ENCODE measurements at regions not wholly inside any gene's neighbourhood (a gene's known extent, or its start where the extent isn't known, plus 50 kb on each side); places are given as distances from the start of the nearest gene placed in this dataset.
"Not testable (repeated sequence)": the region's sequence is repeated elsewhere in the genome, so short reads cannot be mapped to it uniquely, and the experiment has no call there.

DNA sequence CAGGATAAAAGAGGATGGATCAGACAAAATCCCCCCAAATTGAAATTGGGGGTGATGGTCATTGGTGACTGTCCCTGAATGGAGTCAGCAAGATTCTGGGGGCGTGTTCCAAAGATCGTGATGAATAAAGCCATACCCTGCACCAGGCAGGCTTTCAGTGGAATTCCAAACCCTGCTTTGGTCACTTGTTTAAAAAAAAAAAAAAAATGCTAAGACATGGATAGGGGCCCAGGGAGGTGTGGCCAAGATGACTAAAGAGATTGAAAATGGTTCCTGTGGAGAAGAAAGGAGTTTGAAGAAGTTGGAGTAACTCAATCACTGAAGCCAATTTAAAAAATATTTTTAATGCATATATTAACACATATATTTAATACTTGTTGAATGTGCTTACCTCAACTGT, 161.4 kb upstream of the KCNG1 start:
- no peak for DNase-seq

DNA sequence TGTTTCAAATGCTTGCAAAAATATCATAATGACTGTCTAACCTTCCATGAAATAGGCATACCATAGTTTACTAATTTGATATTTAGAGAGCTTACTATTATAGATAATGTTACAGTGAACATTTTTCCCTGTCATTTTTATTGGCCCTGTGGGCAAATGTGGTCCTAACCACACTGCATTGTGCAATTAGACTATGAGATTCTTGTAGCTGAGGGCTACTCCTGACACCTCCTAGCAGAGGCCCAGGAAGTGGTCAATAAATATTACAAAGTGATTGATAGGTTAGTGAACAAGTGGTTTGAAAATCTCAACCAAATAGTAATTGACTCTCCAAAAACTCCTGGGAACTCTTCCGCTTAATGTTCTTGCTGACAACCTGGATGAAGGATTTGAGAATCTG, 160.5 kb upstream of the KCNG1 start:
- DNase-seq: no peak

DNA sequence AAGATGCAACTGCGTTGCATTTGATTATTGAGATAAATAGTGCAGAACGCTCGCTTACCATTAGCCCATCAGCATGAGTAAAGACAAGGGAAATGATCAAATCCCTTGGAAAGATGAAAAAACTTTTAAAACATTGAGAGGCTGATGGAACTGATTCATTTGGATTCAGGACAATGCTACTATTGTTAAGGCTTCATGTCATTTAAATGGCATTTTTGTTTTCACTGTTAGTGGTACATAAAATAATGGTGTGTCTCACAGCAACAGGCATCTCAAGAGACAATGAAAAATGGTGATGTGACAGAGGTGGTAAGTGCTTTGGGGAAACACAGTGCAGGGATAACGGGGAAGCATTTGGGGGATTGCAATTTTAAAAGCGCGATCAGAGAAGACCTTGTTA, 159.7 kb upstream of the KCNG1 start:
- no peak for DNase-seq

DNA sequence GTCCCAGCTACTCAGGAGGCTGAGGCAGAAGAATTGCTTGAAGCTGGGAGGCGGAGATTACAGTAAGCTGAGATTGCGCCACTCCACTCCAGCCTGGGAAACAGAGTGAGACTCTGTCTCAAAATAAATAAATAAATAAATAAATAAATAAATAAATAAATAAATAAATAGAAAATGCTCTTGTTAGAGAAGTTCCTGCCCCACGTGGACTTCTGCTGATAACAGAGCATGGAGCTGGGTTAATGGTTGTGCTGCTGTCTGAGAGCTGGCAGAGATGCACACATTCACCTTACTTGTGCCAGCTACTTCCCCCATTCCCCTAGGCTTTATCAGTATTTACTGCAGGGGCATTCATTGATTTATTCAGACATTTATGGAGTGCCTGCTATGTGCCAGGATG, 155.2 kb upstream of the KCNG1 start:
- DNase-seq: no peak

DNA sequence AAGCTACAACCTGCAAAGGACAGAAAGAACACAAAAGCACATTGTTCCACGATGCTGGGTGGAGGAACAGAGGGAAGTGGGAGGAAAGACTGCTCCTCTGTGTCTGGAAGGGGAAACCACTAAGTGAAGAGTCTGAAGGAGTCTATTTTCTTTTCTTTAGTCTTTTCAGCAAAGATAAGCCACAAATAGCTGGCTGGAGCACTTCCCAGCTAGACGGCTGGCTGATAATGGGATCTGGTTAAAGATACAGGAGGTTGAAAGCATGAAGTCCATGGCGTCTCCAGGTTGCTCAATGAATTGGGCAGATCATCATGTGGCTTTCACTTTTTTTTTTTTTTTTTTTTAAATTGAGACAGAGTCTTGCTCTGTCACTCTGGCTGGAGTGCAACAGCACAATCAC, 154.0 kb upstream of the KCNG1 start:
- DNase-seq: no peak

DNA sequence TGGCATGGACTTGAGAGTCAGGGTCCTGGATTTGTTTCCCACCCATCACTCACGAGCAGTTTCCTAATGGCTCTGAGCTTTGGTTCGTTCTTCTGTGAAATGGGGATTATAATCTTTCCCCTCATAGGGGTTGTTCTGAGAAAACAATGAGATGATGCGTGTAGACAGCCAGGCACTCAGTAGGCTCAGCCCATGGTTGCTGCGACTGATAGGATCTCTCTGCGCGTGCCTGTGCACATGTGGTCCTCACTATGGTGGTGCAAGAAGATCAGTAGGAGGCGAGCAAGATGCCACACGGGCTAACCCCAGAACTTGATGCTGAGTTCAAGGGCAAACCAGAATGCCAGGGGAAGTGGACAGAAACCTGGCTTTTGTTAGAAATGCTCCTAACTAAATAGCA, 153.5 kb upstream of the KCNG1 start:
- DNase-seq: no peak

DNA sequence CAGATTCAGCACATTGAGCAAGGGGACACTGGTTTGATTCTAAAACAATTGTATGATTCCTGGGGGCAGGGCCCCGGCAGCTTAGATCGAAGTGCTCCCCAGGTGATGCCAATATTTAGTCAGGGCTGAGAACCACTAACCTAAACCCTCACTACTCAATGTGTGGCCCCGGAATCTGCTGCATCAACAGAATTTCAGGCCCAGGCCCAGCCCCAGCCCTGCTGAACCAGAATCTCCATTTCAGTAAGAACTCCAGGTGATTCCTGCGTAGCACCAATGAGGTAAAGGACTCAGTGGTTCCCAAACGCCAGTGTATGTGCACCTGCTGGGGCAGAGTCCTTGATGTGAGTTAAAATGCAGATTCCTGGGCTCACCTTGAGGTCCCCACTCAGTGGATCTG, 152.8 kb upstream of the KCNG1 start:
- DNase-seq: no peak

DNA sequence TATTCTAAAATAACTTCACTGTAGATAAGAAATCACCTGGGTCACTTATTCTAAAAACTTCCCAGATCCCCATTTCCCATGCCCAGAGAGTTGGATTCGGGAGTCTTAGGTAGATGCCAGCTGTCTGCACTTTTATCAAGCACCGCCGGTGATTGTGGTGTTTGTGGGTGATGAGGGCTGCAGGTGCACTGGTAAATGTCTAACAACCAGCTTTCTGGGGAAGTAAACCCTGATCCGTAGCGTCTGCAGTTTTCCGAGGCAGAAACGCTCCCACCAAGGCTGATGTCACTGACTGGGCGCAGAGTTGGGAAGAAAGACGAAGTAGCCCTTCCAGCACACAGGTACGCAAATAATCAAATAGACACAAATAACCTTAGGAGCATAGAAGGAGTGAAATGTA, 152.2 kb upstream of the KCNG1 start:
- no peak for DNase-seq

DNA sequence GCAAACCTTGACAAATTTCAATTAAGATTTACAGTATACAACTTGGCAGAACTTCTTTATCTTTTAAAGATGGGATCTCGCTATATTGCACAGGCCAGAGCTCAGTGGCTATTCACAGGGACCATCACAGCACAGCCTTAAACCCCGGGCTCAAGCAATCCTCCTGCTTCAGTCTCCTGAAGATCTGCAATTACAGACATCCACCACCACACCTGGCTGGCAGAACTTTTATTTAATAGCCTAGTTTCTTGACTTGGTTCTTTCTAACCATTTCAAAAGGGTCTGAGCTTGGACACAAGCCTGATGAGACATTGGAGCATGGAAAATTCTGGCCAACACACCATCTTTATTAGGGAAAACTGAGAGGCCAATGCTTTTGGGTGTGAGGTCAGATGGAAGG, 151.6 kb upstream of the KCNG1 start:
- no peak for DNase-seq

DNA sequence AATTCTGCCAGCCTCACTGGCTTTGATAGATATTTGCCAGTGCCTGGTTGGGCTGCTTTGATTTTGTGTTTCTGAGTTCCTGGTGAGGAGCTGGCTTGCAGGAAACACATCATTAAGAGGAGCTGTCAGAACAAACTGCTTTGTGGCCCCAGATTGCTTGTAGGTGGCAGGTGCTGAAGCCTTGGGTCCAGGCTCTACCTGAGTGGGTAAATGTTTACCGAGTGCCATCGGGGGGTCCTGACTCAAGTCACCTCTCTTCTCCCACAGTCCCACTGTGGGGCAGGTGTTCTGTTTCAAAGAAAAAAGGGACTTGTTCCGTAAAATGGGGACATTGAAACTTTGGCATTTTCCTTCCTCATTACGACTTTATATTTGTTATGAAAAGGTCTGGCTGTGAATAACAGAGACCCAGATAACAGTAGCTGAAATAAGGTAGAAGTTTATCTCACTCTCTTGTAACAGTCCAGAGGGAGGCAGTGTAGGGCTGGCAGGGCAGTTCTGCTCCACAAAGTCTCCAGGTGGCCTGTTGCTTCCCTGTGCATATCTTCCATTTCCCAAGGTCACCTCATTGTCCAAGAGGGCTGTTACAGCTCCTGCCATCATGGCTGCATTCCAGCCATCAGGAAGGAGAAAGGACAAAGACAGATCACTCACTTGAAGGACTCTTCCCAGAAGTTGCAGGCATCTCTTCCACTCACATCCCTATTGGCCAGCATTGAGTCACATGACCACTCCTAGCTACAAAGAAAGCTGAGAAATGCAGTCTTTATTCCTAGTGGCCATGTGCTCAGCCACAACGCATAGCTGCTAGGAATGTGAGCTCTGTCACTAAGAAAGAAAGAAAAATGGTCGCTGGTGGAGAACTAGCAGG, 149.9 kb upstream of the KCNG1 start:
- DNase-seq: no peak

DNA sequence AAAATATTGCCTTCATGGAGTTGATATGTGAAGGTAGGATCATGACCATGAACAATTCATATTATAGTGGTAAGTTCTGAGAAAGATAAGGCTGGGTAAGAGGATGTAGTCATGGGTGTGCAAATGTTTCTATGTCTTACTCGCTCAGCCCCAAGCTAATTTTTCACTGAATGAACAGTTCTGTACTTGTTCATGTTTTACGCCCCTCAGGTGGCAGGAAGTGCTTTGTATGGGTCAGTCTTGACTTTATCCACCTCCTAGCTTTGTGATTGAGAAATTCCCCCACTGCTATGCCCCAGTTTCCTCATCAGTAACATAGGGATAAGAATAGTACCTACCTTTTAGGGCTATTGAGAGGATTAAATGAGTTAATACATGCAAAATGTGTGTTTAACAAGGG, 148.2 kb upstream of the KCNG1 start:
- no peak for DNase-seq

DNA sequence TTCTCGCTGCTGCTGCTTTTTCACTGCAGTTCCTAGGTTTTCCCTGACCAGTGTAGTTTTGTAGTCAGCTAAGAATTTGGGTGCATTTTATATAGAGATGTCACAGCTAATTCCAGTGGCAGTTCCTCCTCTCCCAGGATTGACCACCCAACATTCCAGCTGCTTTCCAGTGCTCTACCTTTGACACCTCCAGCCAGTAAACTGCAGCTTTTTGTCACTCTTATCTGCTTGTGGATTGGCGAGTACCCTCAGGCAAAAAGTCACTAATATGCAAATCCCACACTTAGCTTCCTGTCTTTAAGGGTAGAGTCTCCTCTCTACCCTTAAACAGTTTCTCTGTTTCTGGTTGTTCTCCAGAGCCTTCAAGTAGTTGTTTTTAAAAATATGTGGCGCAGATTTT, 146.9 kb upstream of the KCNG1 start:
- no peak for DNase-seq

DNA sequence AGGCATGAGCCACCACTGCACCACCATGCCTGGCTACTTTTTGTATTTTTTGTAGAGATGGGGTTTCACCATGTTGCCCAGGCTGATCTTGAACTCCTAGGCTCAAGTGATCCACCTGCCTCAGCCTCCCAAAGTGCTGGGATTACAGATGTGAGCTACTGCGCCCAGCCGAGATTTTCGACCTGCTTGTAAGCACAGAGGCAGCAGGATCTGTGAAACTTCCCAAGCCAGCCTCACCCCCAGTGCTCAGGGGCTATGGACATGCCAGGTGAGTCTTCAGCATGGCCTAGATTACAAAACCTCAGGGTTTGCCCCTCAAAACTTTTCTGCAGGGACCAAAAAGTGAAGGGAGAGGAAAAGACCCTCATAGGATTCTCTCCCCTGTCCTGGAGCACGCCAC, 145.0 kb upstream of the KCNG1 start:
- DNase-seq: not testable (repeated sequence)

DNA sequence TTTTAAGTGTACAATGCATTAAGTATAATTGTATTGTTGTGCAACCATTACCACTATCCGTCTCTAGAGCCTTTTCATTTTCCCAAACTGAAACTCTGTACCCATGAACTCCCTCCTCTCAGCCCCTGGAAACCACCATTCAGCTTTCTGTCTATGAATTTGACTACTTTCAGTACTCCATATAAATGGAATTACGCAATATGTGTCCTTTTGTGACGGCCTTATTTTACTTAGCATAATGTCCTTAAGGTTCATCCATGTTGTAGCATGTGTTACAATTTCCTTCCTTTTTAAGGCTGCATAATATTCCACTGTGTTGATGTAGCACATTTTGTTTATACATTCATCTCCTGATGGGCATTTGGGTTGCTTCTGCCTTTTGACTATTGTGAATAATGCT, 143.6 kb upstream of the KCNG1 start:
- no peak for DNase-seq

DNA sequence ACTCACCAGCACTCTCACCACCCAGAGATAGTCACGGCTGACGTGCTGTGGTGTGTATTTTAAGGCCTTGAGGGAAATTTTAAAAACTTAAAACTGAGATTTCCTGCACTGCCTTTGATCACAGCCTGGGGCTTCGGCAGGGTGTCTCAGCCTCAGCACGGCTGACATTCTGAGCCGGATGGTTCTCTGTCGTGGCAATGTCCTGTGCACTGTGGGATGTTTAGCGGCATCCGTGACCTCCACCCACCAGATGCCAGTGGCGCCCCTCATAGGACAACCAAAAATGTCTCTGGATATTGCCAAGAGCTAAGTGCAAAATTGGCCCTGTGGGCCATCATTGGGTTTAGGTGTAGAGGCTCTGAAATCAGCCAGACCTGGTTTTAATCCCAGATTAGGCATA, 142.2 kb upstream of the KCNG1 start:
- DNase-seq: no peak

DNA sequence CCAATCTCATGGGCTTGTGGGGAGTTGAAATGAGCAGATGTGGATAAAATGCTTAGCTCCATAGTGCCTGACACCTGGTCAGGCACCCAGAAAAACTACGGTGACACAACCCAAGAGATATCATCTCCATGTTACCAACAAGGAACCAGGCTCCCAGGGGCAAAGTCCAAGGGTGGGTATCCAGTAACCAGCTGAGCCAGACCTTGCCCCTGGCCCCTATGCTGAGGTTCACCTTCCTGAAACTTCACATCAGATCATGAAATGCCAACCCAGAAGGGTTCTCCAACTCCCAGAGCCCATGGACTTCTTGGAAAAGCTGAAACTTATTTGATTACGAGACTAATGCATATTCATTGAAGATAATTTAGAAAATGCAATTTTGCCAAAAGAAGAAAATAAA, 141.8 kb upstream of the KCNG1 start:
- no peak for DNase-seq

DNA sequence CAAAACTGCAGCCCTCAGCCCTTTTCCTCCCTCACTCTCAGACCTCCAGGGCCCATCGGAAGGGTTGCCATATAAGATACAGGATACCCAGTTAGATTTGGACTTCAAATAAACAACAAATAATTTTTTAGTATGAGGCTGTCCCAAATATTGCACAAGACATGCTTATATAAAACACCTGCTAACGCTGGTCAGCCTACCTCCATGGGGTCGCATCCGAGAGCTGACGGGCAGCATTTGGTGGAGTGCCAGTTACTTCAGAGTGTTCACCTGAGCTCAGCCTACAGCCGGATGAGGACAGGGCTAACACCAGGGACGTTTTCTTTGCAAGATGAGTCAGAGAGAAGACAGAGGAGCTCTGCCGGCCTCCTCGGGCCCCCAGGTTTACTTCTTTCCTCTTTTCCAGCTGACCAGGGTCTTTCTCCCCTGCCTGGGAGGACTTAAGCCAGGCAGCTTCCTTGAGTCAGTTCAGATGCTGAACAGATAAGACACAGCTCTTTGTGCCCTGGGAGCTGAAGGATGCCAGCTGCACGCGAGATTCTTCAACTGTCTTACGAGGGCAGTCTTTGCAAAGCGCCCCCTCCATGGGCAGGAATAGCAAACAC, 141.2 kb upstream of the KCNG1 start:
- no peak for DNase-seq

DNA sequence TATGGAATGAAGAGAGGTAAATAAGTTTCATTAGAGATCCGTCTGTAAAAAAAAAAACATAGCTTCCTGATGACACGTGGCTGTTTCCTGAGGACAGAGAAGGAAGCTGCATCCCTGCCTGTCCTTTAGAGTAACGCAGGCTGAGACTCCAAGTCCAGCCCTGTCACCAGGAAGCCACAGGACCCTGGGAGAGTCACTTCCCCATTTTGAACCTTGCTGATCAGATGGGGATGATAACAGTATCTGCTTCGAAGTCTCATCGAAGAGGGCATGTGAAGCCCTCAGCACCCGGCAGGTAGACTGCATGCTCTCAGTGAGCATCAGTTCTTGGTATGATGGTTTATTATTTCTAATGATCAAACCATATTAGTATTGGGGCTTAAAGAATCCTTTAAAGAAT, 139.1 kb upstream of the KCNG1 start:
- DNase-seq: no peak

DNA sequence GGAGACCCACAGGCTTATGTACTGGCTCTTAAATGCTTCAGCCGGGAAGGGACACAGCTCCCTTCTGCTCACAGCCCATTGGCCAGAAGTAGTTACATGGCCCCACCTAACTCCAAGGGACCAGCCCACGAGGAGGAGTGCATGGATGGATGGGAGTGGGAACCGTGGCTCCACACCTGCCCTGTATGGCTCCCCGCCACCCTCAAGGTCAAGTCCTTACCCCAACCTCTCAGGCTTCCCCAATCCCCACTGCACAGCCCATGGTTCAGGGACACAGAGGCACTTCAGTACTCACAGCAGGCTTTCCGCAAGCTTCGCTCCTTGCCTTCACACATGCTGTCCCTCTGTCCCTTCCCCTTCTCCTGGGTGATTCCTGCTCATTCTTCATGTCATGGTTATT, 137.9 kb upstream of the KCNG1 start:
- DNase-seq: no peak

DNA sequence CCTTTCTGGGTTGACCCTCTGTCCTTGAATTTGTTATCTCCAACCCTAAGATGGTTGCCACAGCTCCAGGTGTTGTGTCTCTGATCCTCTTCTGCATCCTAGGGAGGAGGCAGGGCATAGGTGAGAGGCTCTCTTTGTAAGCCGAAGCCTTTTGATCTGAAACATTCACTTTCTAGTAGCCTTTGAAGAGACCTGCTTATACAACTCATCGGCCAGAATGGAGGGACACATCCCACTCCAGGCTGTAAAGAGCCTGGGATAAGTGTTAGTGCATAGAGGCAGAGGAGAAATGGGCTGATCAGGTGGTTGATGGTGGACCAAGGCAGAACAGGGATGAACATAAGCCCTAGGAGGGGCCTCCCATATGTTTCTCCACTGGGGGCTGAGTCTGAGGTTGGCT, 137.1 kb upstream of the KCNG1 start:
- no peak for DNase-seq

DNA sequence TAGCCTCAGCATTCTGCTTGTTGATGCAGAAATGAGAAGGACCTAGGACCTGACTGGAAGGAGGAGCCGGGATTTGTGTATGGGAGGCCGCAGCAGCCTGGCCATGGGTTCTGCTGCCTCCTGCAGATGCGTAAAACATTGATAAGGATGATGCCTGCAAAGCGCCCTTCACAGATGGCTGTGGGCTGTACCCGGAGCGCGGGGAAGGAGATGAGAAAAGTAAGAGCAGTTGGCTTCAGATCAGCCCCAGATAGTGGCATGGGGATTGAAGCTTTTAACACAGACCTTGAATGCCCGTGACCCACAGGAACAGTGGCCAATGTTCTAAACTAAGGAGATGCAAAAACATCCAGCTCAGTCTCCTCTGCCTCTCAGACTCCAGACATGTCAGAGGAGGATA, 136.4 kb upstream of the KCNG1 start:
- no peak for DNase-seq

DNA sequence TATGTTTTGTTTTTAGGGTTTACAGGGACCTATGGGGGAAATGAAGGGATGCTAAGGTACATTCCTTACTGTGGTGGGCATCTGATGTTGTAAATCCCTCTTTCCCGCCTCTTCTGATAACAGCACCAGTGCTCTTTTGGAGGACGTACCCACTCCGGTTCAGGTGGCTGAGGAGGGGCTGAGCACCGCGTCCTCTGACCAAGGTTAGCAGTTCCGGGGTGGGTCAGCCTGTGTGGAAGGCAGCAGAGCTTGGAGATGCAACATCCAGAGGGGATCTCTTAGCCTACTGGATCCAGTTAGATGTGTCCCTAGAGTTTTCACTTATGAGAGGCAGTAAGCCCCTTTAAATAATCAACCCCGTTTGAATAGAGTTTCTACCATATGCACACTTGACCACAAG, 135.3 kb upstream of the KCNG1 start:
- no peak for DNase-seq

DNA sequence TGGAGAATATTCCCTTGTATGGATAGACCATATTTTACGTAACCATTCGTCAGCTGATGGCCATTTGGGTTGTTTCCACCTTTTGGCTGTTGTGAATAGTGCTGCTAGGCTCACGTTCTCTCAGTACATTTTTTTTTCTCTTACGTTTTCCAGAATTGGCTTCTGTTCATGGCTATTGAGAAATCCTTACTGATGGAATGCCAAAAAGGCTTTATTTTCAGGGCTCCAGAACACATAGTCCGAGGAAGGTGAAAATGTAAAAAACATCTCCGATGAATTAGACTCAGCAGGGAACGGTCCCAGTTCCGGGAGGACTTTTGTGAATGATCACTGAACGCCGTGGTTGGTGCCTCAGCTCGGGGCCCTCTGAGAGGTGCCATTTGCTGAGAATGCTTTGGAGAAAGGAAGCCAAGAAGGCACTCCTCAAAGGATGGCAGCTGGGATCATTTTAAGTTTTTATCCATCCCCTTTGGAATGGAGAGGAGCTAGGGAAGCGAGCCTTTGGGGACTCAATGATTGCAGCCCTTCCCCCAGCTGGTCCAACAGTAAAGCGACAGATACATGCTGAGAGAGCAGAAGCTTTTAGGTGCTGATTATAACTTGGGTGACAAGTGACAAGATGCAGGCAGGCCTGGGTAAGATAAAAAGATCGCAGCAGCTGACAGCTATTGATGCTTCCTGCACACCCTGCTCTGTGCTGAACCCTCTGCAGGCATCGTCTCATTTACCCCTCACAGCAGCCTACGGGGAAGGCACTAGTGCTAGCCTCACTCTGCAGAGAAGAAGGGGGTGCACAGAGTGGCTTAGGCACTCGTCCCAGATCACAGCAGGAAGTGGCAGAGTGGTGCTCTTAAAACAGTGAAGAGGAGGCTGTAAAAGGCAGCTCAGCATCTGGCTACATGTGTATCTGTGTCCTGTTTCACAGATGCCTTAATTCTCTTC, 133.4 kb upstream of the KCNG1 start:
- DNase-seq: no peak
